AG09309 (cell line): ENCODE measurements at regions not wholly inside any gene's neighbourhood (a gene's known extent, or its start where the extent isn't known, plus 50 kb on each side); places are given as distances from the start of the nearest gene placed in this dataset.

Source experiments
- DNase-seq: peaks from one replicate; pipeline ENCODE4 v3.0.0-alpha.2; 2010; ENCODE audit warnings: low read depth
- H3K4me3 ChIP-seq: 2 replicates; pipeline ENCODE4 v1.5.1; 2011; ENCODE audit warnings: mild to moderate bottlenecking, low read depth, low read length, moderate library complexity; ENCODE audit not compliant: control insufficient read depth
- TF ChIP-seq, protein P1 (sequence below): IDR thresholded peaks from 2 replicates; pipeline ENCODE4 v1.5.1; 2011; ENCODE audit warnings: mild to moderate bottlenecking, low read depth, low read length, inconsistent platforms; ENCODE audit not compliant: insufficient read depth, control insufficient read depth; ENCODE audit errors: missing control alignments

DNA sequence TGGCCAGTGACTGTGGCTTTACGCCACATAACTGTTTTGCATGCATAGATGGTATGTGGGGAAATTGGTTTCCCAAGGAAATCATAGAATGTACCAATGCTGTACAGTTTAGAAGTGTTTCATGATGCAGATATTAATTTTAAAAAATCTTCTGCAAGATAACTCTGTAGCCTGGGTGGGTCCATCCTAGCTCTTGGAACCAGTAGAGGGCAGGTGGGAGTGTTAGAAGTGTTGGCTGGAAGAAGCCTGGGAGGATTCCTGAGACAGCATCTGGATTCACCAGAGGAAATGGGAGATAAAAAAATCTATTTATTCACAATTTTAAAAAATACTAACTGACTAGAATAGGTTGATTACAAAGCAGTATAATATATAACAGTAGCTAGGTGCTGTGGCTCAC is 139.9 kb upstream of the GRIA4 start:
- DNase-seq = no peak
- no peak overlapping the region for H3K4me3 ChIP-seq
- TF ChIP-seq, protein P1, sequence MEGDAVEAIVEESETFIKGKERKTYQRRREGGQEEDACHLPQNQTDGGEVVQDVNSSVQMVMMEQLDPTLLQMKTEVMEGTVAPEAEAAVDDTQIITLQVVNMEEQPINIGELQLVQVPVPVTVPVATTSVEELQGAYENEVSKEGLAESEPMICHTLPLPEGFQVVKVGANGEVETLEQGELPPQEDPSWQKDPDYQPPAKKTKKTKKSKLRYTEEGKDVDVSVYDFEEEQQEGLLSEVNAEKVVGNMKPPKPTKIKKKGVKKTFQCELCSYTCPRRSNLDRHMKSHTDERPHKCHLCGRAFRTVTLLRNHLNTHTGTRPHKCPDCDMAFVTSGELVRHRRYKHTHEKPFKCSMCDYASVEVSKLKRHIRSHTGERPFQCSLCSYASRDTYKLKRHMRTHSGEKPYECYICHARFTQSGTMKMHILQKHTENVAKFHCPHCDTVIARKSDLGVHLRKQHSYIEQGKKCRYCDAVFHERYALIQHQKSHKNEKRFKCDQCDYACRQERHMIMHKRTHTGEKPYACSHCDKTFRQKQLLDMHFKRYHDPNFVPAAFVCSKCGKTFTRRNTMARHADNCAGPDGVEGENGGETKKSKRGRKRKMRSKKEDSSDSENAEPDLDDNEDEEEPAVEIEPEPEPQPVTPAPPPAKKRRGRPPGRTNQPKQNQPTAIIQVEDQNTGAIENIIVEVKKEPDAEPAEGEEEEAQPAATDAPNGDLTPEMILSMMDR = no peak

DNA sequence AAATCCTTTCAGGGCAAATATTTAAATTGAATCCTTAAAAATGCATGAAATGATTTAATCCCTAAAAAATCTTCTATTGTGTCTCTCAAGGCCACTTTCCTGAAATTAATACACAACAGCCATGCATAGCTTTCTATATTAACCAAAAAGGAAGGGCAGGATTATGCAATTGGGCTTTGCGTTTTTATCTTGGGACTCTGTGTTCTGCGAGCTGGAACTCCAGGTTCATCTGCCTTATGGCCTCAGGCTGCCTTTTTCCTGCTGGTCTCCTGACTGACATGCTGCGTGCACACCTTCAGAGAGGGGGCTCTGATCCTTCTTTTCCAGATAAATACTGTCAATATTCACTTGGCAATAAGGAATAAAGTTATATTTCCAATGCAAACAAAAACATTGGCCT is 141.7 kb upstream of the GRIA4 start:
- TF ChIP-seq, protein P1 = no peak
- no peak for DNase-seq
- H3K4me3 ChIP-seq = no peak overlapping the region

DNA sequence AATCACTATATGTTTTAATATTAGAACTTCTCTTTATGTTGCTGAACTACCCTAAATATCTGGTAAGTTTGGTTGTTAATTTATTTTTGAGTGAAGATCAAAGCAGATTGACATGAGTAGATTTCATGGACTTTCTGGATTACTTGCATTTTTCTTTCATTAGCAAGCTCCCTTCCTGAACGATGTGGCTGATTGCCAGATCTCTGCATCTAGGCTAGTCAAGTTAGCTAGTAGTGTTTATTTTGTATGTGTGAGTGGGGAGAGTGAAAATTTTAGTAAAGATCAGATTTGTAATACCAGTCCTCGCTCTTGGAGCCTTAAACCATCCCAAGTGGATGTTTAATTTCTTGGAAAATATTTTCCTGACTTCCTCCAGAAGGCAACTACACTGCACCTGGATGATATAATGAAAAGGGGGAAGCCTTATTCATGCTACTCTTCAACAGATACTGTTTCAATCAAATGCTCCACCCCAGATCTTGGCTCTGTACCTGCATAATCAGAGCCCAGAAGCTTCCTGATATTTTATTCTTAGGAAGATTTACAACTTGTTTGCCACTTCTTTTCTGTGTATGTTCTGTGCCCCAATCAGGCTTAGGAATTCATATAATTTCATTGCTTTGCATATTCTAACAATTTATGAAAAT is 143.2 kb upstream of the GRIA4 start:
- H3K4me3 ChIP-seq = no peak overlapping the region
- TF ChIP-seq, protein P1 = no peak
- no peak for DNase-seq

DNA sequence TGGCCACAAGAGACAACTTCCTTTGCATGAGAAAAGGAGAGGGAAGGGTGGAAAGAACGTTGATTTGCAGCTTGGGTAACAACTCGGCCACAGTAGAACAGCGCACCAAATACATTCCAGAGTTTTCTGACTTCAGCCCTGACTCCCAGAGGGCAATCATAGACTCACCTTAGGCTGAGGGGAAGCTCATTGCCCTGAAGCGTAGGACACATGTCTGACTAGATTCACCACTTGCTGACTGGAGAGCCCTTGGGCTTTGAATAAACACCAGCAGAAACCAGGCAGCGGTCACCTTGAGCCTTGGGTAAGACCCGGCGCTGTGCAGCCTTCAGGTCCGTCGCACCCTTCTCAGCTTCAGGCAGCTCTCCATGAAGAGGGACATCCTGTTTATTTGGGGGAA is 151.8 kb upstream of the GRIA4 start:
- no peak for DNase-seq
- TF ChIP-seq, protein P1 = no peak
- H3K4me3 ChIP-seq = no peak overlapping the region

DNA sequence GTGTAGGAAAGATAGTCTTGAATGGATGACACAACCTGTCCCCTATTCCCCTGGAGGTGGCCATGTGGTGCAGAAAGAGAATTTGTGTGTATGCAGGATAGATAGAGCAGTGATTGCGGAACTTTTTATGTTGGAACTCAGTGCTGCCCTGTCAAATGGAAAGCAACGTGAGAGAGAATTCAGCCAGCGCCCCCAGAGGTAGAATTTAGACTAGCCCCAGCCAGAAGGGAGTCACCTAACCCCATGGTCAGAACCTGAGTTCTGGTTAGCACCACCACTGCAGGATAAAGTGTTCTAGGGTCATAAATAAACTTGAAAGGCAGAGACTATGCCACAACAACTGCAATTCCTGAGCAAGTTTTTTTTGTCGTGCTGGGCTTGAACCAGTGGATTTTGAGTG is 152.9 kb upstream of the GRIA4 start:
- TF ChIP-seq, protein P1 = no peak
- H3K4me3 ChIP-seq = no peak overlapping the region
- no peak for DNase-seq

DNA sequence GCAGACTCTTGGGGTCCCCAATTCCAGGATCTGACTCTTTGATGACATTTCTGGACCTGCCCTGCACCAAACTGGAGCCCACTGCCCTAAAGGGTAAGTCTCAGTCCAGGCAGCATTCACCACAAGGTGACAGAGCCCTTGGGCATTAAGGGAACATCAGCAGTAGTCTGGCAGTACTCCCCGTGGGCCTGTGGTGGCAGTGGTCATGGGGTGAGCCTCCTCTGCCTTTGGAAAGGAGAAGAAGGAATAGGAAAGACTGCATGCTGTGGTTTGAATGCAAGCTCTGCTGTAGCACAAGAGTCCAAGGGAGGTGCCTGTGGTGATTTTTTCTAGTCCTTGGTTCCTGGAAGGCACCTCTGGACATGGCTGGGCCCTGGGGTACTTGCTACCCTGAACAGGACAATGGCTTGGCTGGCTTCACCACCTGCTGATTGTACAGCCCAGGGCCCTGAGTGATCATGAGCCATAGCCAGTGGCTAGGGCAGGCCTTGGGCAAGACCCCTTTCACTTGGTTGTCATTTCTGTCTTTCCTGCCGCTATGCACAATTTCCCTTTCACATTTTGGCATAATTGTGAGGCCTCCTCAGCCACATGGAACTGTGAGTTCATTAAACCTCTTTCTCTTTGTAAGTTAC is 160.7 kb upstream of the GRIA4 start:
- no peak for DNase-seq
- TF ChIP-seq, protein P1 = no peak
- H3K4me3 ChIP-seq = no peak overlapping the region
